ENCODE measurements at regions not wholly inside any gene's neighbourhood (a gene's known extent, or its start where the extent isn't known, plus 50 kb on each side); places are given as distances from the start of the nearest gene placed in this dataset.

DNA sequence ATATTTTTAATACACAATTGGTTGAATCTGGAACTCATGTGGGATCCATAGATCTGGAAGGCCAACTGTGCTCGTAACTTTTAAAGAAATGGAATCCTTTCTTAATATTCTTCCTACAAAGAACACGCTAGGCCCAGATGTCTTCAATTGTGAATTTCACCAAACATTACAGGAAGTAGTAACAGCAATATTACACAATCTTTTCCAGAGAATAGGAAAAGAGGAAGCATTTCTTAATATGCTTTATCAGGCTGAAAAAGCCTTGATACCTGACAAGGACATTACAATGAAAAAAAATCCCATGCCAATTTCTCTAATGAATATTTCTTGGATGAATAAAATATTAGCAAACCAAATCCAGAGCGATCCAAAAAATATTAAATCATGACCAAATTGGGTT, 80.3 kb upstream of the HAAO start:
- no peak for TF ChIP-seq CTCF (conservative IDR thresholded peaks at IDR 0.05; ENCODE audit: low read depth, low read length)
- TF ChIP-seq EZH2 (IDR thresholded peaks at IDR 0.05; ENCODE audit: borderline replicate concordance, low read depth, low read length, poor library complexity, severe bottlenecking) = no peak
